Loucy (cell line): ENCODE measurements at regions not wholly inside any gene's neighbourhood (a gene's known extent, or its start where the extent isn't known, plus 50 kb on each side); places are given as distances from the start of the nearest gene placed in this dataset.

Experiments
- H2AFZ ChIP-seq: fragments of 200-600 bp; sonication (generic); 2 replicates; pipeline ENCODE4 v1.6.0; 2016; ENCODE audit warnings: antibody characterized with exemption, mild to moderate bottlenecking, low read length, moderate library complexity
- H3F3A ChIP-seq: fragments of 200-600 bp; 2 replicates; pipeline ENCODE4 v1.6.0; 2016; ENCODE audit warnings: antibody characterized with exemption, low read depth, mild to moderate bottlenecking
- H3K27me3 ChIP-seq: fragments of 200-600 bp; sonication (generic); 2 replicates; pipeline ENCODE4 v1.6.1; 2014; ENCODE audit warnings: low read length, mild to moderate bottlenecking; ENCODE audit not compliant: insufficient read depth, poor library complexity, severe bottlenecking
- H3K36me3 ChIP-seq: fragments of 200-600 bp; sonication (generic); 2 replicates; pipeline ENCODE4 v1.6.1; 2016; ENCODE audit warnings: low read length; ENCODE audit not compliant: insufficient read depth
- H3K4me1 ChIP-seq: fragments of 200-600 bp; sonication (generic); 2 replicates; pipeline ENCODE4 v1.5.1; 2014; ENCODE audit warnings: low read length, mild to moderate bottlenecking; ENCODE audit not compliant: insufficient read depth, poor library complexity, severe bottlenecking
- H3K4me2 ChIP-seq: fragments of 200-600 bp; sonication (generic); 2 replicates; pipeline ENCODE4 v1.6.0; 2014; ENCODE audit warnings: antibody characterized with exemption, low read length, low read depth, mild to moderate bottlenecking; ENCODE audit not compliant: poor library complexity, severe bottlenecking
- H3K4me3 ChIP-seq: fragments of 200-600 bp; sonication (generic); 2 replicates; pipeline ENCODE4 v1.5.1; 2014; ENCODE audit warnings: low read length, mild to moderate bottlenecking, mixed read lengths; ENCODE audit not compliant: poor library complexity, severe bottlenecking
- H3K79me2 ChIP-seq: fragments of 200-600 bp; sonication (generic); 2 replicates; pipeline ENCODE4 v1.6.1; 2014; ENCODE audit warnings: low read length; ENCODE audit not compliant: insufficient read depth
- H3K9ac ChIP-seq: fragments of 200-600 bp; sonication (generic); 2 replicates; pipeline ENCODE4 v1.6.0; 2014; ENCODE audit warnings: mild to moderate bottlenecking, low read depth, low read length, moderate library complexity; ENCODE audit not compliant: poor library complexity, severe bottlenecking
- H3K9me2 ChIP-seq: fragments of 200-600 bp; sonication (generic); replicated peaks from 2 replicates; pipeline ENCODE4 v1.6.1; 2016; ENCODE audit warnings: low read depth, low read length, mixed read lengths
- H3K9me3 ChIP-seq: fragments of 200-600 bp; sonication (generic); 2 replicates; pipeline ENCODE4 v1.6.1; 2014; ENCODE audit warnings: mild to moderate bottlenecking, antibody characterized with exemption, low read length, low read depth; ENCODE audit not compliant: insufficient read depth
- H4K20me1 ChIP-seq: fragments of 200-600 bp; sonication (generic); 2 replicates; pipeline ENCODE4 v1.6.0; 2014; ENCODE audit warnings: antibody characterized with exemption, low read length, mild to moderate bottlenecking; ENCODE audit not compliant: insufficient read depth, poor library complexity, severe bottlenecking
- EZH2phosphoT487 ChIP-seq: fragments of 200-600 bp; IDR thresholded peaks from 2 replicates; pipeline ENCODE4 v1.6.1; 2018; ENCODE audit warnings: antibody characterized with exemption, mild to moderate bottlenecking, moderate library complexity, borderline replicate concordance
- TF ChIP-seq, protein P1 (sequence below): fragments of 200-600 bp; sonication (generic); conservative IDR thresholded peaks from 2 replicates; pipeline ENCODE4 v1.5.1; 2014; ENCODE audit warnings: mild to moderate bottlenecking, antibody characterized with exemption, low read length

DNA sequence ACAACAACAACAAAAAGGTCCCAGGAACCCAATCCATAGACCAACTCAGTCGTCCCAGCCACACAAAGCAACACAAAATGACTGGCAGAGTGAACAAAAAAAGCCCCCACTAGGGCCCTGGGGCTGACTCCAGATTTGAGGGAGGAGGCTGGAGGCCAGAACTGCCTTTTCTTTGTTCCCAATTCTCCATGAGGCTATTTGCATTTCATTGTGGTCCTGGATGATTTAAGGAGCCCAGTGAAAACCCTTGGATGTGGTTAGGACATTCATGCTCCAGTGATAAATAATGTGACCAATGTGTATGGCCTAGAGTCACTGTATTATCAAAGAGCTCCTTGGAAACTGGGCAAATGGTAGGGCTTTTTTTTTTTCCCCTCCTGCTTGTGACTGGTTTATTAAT lies 192.9 kb downstream of the NUAK1 start:
- Histone ChIP-seq H3K9me3 (no peaks in the 10 kb centered on the region), H3K9ac (no peak overlapping the region), H3K9me2 (no peaks in the 10 kb centered on the region), H3K27me3 (no peaks in the 10 kb centered on the region), H3F3A (no peaks in the 10 kb centered on the region), H3K79me2 (no peaks in the 10 kb centered on the region), H4K20me1 (no peaks in the 10 kb centered on the region), H3K36me3 (no peaks in the 10 kb centered on the region), H3K4me1 (no peaks in the 10 kb centered on the region), H3K4me3 (no peak overlapping the region), H3K4me2 (no peak overlapping the region), H2AFZ (no peak overlapping the region)
- TF ChIP-seq EZH2phosphoT487: no peak
- TF ChIP-seq, protein P1, sequence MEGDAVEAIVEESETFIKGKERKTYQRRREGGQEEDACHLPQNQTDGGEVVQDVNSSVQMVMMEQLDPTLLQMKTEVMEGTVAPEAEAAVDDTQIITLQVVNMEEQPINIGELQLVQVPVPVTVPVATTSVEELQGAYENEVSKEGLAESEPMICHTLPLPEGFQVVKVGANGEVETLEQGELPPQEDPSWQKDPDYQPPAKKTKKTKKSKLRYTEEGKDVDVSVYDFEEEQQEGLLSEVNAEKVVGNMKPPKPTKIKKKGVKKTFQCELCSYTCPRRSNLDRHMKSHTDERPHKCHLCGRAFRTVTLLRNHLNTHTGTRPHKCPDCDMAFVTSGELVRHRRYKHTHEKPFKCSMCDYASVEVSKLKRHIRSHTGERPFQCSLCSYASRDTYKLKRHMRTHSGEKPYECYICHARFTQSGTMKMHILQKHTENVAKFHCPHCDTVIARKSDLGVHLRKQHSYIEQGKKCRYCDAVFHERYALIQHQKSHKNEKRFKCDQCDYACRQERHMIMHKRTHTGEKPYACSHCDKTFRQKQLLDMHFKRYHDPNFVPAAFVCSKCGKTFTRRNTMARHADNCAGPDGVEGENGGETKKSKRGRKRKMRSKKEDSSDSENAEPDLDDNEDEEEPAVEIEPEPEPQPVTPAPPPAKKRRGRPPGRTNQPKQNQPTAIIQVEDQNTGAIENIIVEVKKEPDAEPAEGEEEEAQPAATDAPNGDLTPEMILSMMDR: no peak

- Histone ChIP-seq H3K9ac (no peak overlapping the region), H3K79me2 (no peaks in the 10 kb centered on the region), H3F3A (no peaks in the 10 kb centered on the region), H4K20me1 (no peaks in the 10 kb centered on the region), H3K4me3 (no peak overlapping the region), H3K27me3 (no peaks in the 10 kb centered on the region), H2AFZ (no peak overlapping the region), H3K36me3 (no peaks in the 10 kb centered on the region), H3K4me1 (no peaks in the 10 kb centered on the region), H3K9me3 (no peaks in the 10 kb centered on the region), H3K4me2 (no peak overlapping the region), H3K9me2 (no peaks in the 10 kb centered on the region)
- TF ChIP-seq, protein P1: no peak
- TF ChIP-seq EZH2phosphoT487: no peak
These were observed 192.3 kb downstream of the NUAK1 start for GRCh38 chr12:105946493-105946901.

DNA sequence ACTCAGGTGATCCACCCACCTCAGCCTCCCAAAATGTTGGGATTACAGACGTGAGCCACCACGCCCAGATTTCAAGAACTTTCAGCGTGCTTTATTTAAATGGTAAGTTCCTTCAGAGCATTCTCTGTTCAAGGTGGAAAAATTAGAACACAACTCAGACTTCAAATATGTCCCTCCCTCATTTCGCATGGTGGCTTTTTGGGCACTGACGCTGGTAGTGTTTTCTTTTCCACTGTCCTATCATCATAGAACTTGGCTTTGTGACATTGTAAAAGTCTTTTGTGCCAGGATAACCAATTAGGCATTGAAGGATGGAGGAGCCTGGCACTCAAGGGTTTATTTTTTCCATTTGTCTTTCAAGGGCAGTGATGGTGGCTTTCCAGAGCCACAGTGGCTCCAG lies 190.8 kb downstream of the NUAK1 start:
- TF ChIP-seq, protein P1: no peak
- TF ChIP-seq EZH2phosphoT487: no peak
- Histone ChIP-seq H3K9me2 (no peaks in the 10 kb centered on the region), H3K4me2 (no peak overlapping the region)

More for the DNA sequence above, 190.8 kb downstream of the NUAK1 start:
- no peaks in the 10 kb centered on the region for H3K9me3 ChIP-seq
- H3K4me3 ChIP-seq: no peak overlapping the region
- no peaks in the 10 kb centered on the region for H3F3A ChIP-seq
- H4K20me1 ChIP-seq: no peaks in the 10 kb centered on the region
- no peaks in the 10 kb centered on the region for H3K27me3 ChIP-seq
- no peaks in the 10 kb centered on the region for H3K79me2 ChIP-seq
- H3K36me3 ChIP-seq: no peaks in the 10 kb centered on the region
- no peaks in the 10 kb centered on the region for H3K4me1 ChIP-seq
- H3K9ac ChIP-seq: no peak overlapping the region
- H2AFZ ChIP-seq: no peak overlapping the region
